ENCODE measurements at regions not wholly inside any gene's neighbourhood (a gene's known extent, or its start where the extent isn't known, plus 50 kb on each side); places are given as distances from the start of the nearest gene placed in this dataset.

DNA sequence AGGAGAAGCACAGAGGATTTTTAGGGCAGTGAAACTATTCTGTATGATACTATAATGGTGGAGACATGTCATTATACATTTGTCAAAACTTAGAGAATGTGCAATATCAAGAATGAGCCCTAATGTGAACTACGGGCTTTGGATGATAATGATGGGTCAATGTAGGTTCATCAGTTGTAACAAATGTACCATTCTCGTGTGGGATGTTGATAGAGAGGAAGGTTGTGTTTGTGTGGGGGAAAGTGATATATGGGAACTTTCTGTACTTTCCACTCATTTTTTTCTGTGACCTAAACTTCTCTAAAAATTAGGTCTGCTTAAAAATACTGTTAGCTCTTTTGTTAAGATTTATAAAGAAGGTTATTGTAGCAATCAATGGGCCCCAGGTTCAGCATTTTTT is 138.9 kb downstream of the SPATA31D1 start:
- TF ChIP-seq, protein P1, sequence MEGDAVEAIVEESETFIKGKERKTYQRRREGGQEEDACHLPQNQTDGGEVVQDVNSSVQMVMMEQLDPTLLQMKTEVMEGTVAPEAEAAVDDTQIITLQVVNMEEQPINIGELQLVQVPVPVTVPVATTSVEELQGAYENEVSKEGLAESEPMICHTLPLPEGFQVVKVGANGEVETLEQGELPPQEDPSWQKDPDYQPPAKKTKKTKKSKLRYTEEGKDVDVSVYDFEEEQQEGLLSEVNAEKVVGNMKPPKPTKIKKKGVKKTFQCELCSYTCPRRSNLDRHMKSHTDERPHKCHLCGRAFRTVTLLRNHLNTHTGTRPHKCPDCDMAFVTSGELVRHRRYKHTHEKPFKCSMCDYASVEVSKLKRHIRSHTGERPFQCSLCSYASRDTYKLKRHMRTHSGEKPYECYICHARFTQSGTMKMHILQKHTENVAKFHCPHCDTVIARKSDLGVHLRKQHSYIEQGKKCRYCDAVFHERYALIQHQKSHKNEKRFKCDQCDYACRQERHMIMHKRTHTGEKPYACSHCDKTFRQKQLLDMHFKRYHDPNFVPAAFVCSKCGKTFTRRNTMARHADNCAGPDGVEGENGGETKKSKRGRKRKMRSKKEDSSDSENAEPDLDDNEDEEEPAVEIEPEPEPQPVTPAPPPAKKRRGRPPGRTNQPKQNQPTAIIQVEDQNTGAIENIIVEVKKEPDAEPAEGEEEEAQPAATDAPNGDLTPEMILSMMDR (IDR thresholded peaks at IDR 0.05; ENCODE audit: low read depth, low read length): no peak
- no peak overlapping the region for H3K4me3 ChIP-seq (ENCODE audit: low read depth, low read length)

DNA sequence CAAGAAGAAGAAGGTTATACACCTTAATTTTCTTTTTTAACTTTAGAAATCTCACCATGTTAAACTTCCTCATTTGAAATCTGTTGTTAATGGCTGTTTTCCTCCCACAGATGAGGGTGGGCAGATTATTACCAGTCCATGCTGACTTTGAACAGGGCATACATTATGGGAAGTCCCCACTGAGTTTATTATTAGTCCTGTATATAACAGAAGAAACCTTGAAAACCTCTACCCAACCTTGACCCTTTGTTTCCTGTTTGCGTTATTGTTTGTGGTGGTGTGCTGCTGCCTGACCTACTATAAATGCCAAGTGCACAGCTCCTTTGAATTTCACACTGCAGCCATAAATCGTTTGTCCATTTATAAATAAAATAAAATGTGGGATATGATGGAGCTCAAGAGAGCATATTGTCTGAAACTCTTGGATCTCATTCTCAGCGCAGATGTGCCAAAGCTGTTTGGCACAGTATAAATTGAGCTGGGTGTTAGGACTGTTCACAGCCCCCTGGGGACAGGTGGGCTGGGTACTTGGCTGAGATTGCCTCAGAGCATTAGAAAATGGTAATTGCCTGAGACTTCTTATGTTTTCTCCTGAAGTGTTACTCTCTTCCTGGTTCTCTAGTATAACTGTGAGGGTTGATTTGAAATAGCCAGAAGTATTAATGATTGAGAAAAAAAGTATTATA is 139.6 kb downstream of the SPATA31D1 start:
- TF ChIP-seq, protein P1 (IDR thresholded peaks at IDR 0.05; ENCODE audit: low read depth, low read length): no peak
- no peak overlapping the region for H3K4me3 ChIP-seq (ENCODE audit: low read depth, low read length)

DNA sequence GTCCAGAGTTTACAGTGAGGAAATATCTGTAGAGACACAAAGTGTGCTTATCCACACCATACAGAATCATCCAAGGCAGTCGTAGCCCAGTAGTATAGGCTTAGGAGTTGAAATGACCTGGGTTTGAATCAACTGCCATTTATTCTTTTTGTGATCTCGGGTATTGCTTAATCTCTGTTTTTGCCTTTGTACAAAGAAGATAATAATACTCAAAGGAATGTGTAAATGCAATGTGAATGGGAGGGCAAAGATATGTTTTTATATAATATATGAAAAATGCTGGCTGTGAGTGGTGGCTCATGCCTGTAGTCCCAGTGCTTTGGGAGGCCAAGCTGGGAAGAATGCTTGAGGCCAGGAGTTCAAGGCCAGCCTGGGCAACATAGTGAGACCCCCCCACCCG is 141.1 kb downstream of the SPATA31D1 start:
- TF ChIP-seq, protein P1 (IDR thresholded peaks at IDR 0.05; ENCODE audit: low read depth, low read length): no peak
- no peak overlapping the region for H3K4me3 ChIP-seq (ENCODE audit: low read depth, low read length)

DNA sequence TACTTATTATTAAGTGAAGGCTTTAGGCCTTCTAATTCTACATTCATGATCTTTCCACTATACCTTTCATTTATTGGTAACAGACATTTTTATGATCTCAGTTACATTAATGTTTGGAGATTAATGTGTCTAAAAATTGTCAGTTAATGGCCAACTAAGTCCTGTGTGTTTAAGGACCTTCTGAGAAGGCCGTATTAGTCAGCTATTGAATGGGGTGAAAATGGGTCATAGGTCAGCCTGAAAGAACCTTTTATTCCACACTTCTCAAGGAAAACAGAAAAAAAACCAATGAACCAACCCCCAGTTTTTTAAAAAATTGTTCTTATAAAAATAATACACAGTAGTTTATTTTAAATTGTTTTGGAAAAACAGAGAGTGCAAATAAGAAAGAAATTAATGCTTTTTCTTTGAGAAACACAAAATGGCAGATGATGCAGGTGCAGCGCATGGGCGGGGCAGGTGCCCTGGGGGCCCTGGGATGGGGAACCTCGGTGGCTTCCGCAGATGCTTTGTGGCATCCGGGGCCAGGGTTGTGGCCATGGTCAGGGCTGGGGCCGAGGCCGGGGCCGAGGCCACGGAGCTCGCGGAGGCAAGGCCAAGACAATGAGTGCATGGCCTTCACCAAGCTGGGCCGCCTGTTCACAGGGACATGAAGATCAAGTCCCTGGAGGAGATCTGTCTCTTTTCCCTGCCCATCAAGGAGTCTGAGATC is 141.9 kb downstream of the SPATA31D1 start:
- H3K4me3 ChIP-seq (ENCODE audit: low read depth, low read length): no peak overlapping the region
- TF ChIP-seq, protein P1 (IDR thresholded peaks at IDR 0.05; ENCODE audit: low read depth, low read length): no peak

DNA sequence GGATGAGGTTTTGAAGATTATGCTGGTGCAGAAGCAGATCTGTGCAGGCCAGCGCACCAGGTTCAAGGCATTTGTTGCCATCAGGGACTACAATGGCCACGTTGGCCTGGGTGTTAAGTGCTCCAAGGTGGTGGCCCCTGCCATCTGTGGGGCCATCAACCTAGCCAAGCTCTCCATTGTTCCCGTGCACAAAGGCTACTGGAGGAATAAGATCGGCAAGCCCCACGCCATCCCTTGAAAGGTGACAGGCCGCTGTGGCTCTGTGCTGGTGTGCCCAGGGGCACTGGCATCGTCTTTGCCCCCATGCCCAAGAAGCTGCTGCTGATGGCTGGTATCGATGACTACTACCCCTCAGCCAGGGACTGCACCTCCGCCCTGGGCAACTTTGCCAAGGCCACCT is 142.5 kb downstream of the SPATA31D1 start:
- TF ChIP-seq, protein P1 (IDR thresholded peaks at IDR 0.05; ENCODE audit: low read depth, low read length): no peak
- H3K4me3 ChIP-seq (ENCODE audit: low read depth, low read length): no peak overlapping the region

DNA sequence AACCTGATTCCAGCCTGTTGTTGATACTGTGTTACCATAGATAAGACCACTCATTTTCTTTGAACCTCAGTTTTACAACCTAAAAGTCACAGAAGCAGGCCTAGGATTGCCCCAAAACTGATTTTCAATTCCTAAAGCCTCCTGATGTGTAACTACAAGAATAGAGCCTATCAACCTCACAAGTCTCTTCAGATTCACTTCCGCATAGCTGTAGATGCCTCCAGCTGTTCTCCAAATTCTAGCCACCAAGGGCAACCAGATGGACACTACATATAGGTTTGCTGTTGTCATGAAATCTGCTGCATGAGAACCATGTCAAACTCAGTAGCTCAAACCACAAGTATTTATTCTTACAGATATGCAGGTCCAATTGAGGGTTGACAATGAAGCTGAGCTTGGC is 143.5 kb downstream of the SPATA31D1 start:
- TF ChIP-seq, protein P1 (IDR thresholded peaks at IDR 0.05; ENCODE audit: low read depth, low read length): no peak

DNA sequence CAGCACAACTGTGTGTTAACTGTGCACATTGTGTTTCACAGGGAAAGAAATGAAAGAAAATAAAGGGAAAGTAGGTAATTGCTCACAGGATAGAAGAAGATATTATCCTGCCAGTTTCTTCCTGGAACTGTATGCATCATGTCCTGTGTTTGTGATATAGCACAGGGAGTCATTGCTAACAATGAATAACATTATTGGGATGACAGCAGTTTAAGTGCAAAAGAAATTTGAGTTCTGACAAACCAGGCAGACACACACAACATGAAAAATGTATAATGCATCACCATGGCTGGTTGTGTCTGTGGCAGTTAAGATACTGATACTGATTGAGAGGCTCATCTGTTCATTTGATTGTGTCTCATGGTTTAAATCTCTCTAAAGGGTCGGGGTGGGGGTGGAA is 145.4 kb downstream of the SPATA31D1 start:
- no peak overlapping the region for H3K4me3 ChIP-seq (ENCODE audit: low read depth, low read length)
- TF ChIP-seq, protein P1 (IDR thresholded peaks at IDR 0.05; ENCODE audit: low read depth, low read length): no peak

More for the DNA sequence above, 143.5 kb downstream of the SPATA31D1 start:
- H3K4me3 ChIP-seq (ENCODE audit: low read depth, low read length): no peak overlapping the region

Measured in WI38 (cell line).